Breast epithelium (tissue), 3 donors: ENCODE measurements at regions not wholly inside any gene's neighbourhood (a gene's known extent, or its start where the extent isn't known, plus 50 kb on each side); places are given as distances from the start of the nearest gene placed in this dataset.

ENCODE experiments used
- POLR2AphosphoS5 ChIP-seq, 3 donors: sonication (generic); formaldehyde crosslinking; IDR thresholded peaks; one replicate each; pipeline ENCODE4 v1.6.1; 2017; ENCODE audit warnings: antibody characterized with exemption in 3 of 3
- TF ChIP-seq, protein P1 (sequence below), 3 donors: fragments of 450-650 bp; IDR thresholded peaks; one replicate each; pipeline ENCODE4 v1.5.1; 2016 to 2017; ENCODE audit warnings: antibody characterized with exemption in 3 of 3, mild to moderate bottlenecking in 3 of 3, moderate library complexity in 3 of 3

DNA sequence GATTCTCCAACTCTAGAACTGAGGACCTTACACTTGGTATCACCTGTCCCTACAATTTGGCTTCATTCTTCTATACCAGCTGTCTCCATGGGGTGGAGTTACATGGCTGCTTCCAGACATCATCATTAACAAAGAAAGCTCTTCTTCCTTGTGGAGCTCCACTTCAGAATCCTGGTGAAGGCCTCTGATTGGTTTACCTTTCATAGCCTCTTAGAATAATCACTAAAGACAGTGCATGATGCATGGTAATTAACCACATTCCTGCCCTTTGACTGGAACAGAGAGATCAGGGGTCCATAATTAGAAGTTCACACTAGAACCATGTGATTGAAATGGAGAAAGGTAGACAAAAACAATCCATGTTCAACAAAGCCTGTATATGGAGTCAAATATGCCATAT lies 112.6 kb upstream of the ZNF827 start:
- TF ChIP-seq, protein P1, sequence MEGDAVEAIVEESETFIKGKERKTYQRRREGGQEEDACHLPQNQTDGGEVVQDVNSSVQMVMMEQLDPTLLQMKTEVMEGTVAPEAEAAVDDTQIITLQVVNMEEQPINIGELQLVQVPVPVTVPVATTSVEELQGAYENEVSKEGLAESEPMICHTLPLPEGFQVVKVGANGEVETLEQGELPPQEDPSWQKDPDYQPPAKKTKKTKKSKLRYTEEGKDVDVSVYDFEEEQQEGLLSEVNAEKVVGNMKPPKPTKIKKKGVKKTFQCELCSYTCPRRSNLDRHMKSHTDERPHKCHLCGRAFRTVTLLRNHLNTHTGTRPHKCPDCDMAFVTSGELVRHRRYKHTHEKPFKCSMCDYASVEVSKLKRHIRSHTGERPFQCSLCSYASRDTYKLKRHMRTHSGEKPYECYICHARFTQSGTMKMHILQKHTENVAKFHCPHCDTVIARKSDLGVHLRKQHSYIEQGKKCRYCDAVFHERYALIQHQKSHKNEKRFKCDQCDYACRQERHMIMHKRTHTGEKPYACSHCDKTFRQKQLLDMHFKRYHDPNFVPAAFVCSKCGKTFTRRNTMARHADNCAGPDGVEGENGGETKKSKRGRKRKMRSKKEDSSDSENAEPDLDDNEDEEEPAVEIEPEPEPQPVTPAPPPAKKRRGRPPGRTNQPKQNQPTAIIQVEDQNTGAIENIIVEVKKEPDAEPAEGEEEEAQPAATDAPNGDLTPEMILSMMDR (IDR thresholded peaks at IDR 0.05): no peak
- no peak for TF ChIP-seq POLR2AphosphoS5 (IDR thresholded peaks at IDR 0.05)
